ENCODE measurements at regions not wholly inside any gene's neighbourhood (a gene's known extent, or its start where the extent isn't known, plus 50 kb on each side); places are given as distances from the start of the nearest gene placed in this dataset.

- no peak overlapping the region for H3K4me2 ChIP-seq (ENCODE audit: control insufficient read depth, extremely low read depth, insufficient read depth, low read depth, low read length)
- H2AFZ ChIP-seq (ENCODE audit: control insufficient read depth, low read length): no peak overlapping the region
- dilution Hi-C loops (cut with MboI; ENCODE audit: extremely low pct_ligation_motif_present, low sequenced_read_pairs): no loop called here
- no peaks in the 10 kb centered on the region for H3K79me2 ChIP-seq (ENCODE audit: control insufficient read depth, insufficient read depth, low read length)
- FAIRE-seq (no peak), DNase-seq (ENCODE audit: low read depth, low spot score) (no peak)
- H3K9me1 ChIP-seq (ENCODE audit: control insufficient read depth, extremely low read depth, insufficient read depth, low read length): no peaks in the 10 kb centered on the region
- H4K20me1 ChIP-seq (ENCODE audit: control insufficient read depth, extremely low read depth, insufficient read depth, low read length): no peaks in the 10 kb centered on the region
- H3K9ac ChIP-seq (ENCODE audit: control insufficient read depth, extremely low read depth, insufficient read depth, low read length): no peak overlapping the region
- H3K27me3 ChIP-seq (ENCODE audit: control insufficient read depth, extremely low read depth, insufficient read depth, low read length): no peaks in the 10 kb centered on the region
- H3K9me3 ChIP-seq (ENCODE audit: control insufficient read depth, low read depth, low read length): no peaks in the 10 kb centered on the region
- no peak overlapping the region for H3K4me3 ChIP-seq (ENCODE audit: control insufficient read depth in 2 of 3, extremely low read depth in 1 of 3, insufficient read depth in 2 of 3, low read depth in 1 of 3, low read length in 3 of 3)
- no peaks in the 10 kb centered on the region for H3K36me3 ChIP-seq (ENCODE audit: control insufficient read depth in 2 of 2, extremely low read depth in 1 of 2, insufficient read depth in 2 of 2, low read length in 2 of 2)
- H3K4me1 ChIP-seq (ENCODE audit: control insufficient read depth, extremely low read depth, insufficient read depth, low read length): no peaks in the 10 kb centered on the region
- TF ChIP-seq EZH2 (IDR thresholded peaks at IDR 0.05; ENCODE audit: low read length): no peak
- TF ChIP-seq, protein P1, sequence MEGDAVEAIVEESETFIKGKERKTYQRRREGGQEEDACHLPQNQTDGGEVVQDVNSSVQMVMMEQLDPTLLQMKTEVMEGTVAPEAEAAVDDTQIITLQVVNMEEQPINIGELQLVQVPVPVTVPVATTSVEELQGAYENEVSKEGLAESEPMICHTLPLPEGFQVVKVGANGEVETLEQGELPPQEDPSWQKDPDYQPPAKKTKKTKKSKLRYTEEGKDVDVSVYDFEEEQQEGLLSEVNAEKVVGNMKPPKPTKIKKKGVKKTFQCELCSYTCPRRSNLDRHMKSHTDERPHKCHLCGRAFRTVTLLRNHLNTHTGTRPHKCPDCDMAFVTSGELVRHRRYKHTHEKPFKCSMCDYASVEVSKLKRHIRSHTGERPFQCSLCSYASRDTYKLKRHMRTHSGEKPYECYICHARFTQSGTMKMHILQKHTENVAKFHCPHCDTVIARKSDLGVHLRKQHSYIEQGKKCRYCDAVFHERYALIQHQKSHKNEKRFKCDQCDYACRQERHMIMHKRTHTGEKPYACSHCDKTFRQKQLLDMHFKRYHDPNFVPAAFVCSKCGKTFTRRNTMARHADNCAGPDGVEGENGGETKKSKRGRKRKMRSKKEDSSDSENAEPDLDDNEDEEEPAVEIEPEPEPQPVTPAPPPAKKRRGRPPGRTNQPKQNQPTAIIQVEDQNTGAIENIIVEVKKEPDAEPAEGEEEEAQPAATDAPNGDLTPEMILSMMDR (optimal IDR thresholded peaks at IDR 0.05 in 1 of 3, IDR thresholded peaks at IDR 0.05 in 1 of 3, conservative IDR thresholded peaks at IDR 0.05 in 1 of 3; ENCODE audit: extremely low read depth in 1 of 3, insufficient read depth in 2 of 3, low read length in 3 of 3): no peak
- no peak overlapping the region for H3K27ac ChIP-seq (ENCODE audit: control insufficient read depth, insufficient read depth, low read length)
Observed at GRCh38 chr16:73183611-73184092, 135.7 kb upstream of the ZFHX3 start.

DNA sequence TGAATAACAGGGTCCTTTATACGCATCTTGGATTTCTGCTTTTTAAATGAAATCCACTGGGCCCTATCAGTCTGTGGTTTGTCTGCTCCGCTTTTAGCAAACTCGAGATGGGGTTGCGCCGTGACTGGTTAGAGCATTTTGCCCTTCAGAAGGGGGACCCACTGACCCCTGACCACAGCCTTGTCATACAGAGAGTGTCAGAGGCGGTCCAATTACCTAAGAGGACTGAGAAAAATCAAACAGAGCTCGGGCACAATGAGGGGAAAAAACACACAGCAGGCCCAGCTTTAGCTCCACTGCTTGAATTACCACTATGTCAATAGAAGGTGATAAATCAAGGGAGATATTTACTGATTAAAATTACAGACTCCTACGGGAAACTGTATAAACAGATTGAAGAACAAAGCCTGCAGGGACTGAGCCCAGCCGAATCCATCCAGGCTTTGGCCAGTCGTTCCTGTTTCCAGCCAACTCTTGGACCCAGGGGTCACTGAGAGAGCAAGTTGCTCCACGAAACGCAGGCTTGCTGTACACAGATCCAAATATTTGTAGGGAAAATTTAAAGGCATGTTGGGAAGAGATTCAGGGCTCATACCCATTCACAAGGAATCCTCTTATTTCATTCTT lies 131.9 kb upstream of the ZFHX3 start:
- TF ChIP-seq EZH2 (IDR thresholded peaks at IDR 0.05; ENCODE audit: low read length): no peak
- TF ChIP-seq, protein P1 (optimal IDR thresholded peaks at IDR 0.05 in 1 of 3, IDR thresholded peaks at IDR 0.05 in 1 of 3, conservative IDR thresholded peaks at IDR 0.05 in 1 of 3; ENCODE audit: extremely low read depth in 1 of 3, insufficient read depth in 2 of 3, low read length in 3 of 3): no peak
- dilution Hi-C loops (cut with MboI; ENCODE audit: extremely low pct_ligation_motif_present, low sequenced_read_pairs): no loop called here

More for the DNA sequence above, 131.9 kb upstream of the ZFHX3 start:
- DNase-seq (ENCODE audit: low read depth, low spot score): no peak
- no peak overlapping the region for H2AFZ ChIP-seq (ENCODE audit: control insufficient read depth, low read length)
- no peaks in the 10 kb centered on the region for H4K20me1 ChIP-seq (ENCODE audit: control insufficient read depth, extremely low read depth, insufficient read depth, low read length)
- no peaks in the 10 kb centered on the region for H3K79me2 ChIP-seq (ENCODE audit: control insufficient read depth, insufficient read depth, low read length)
- FAIRE-seq: no peak
- H3K4me2 ChIP-seq (ENCODE audit: control insufficient read depth, extremely low read depth, insufficient read depth, low read depth, low read length): no peak overlapping the region
- no peaks in the 10 kb centered on the region for H3K36me3 ChIP-seq (ENCODE audit: control insufficient read depth in 2 of 2, extremely low read depth in 1 of 2, insufficient read depth in 2 of 2, low read length in 2 of 2)
- H3K27me3 ChIP-seq (ENCODE audit: control insufficient read depth, extremely low read depth, insufficient read depth, low read length): peaks cover 3% of the 10 kb centered on the region
- H3K9ac ChIP-seq (ENCODE audit: control insufficient read depth, extremely low read depth, insufficient read depth, low read length): no peak overlapping the region
- no peak overlapping the region for H3K27ac ChIP-seq (ENCODE audit: control insufficient read depth, insufficient read depth, low read length)
- peaks cover 5% of the 10 kb centered on the region for H3K4me1 ChIP-seq (ENCODE audit: control insufficient read depth, extremely low read depth, insufficient read depth, low read length)
- H3K4me3 ChIP-seq (ENCODE audit: control insufficient read depth in 2 of 3, extremely low read depth in 1 of 3, insufficient read depth in 2 of 3, low read depth in 1 of 3, low read length in 3 of 3): no peak overlapping the region
- no peaks in the 10 kb centered on the region for H3K9me3 ChIP-seq (ENCODE audit: control insufficient read depth, low read depth, low read length)
- H3K9me1 ChIP-seq (ENCODE audit: control insufficient read depth, extremely low read depth, insufficient read depth, low read length): no peaks in the 10 kb centered on the region

All from keratinocyte (primary cell).